IMR-90 (cell line): ENCODE measurements at regions not wholly inside any gene's neighbourhood (a gene's known extent, or its start where the extent isn't known, plus 50 kb on each side); places are given as distances from the start of the nearest gene placed in this dataset.

Experiments
- ATAC-seq: fragments of 200-7000 bp; cut with Tn5 transposase; 2 replicates; pipeline ENCODE4 v1.9.1; 2020; ENCODE audit warnings: low read depth, mild to moderate bottlenecking, moderate library complexity
- BruUV-seq: library from RNA; stranded (reverse); fragments of 400-500 nt; replicated peaks from 2 replicates; lab custom pipeline; 2021; lab: Mats Ljungman, UMichigan
- CTCF ChIA-PET: fragments of 300-600 bp; formaldehyde crosslinking; extraction: SDS; loops from one replicate; lab custom pipeline; 2021; ENCODE audit warnings: antibody characterized with exemption; lab: Yijun Ruan, JAX
- POLR2A ChIA-PET: fragments of 300-600 bp; sonication (Branson Sonifier 250); formaldehyde crosslinking; loops from one replicate; lab custom pipeline; 2022; ENCODE audit warnings: antibody characterized with exemption; ENCODE audit not compliant: unreplicated experiment; lab: Charles Lee
- DNase-seq: peaks from one replicate; pipeline ENCODE4 v3.0.0; 2013
- H2AFZ ChIP-seq: replicated peaks from 2 replicates; pipeline ENCODE3; 2013; ENCODE audit warnings: low read length, mild to moderate bottlenecking; ENCODE audit not compliant: poor library complexity
- H2AK5ac ChIP-seq: 2 replicates; pipeline ENCODE4 v1.6.1; 2013; ENCODE audit warnings: low read depth, low read length, inconsistent platforms
- H2AK9ac ChIP-seq: replicated peaks from 2 replicates; pipeline ENCODE3; 2013; ENCODE audit warnings: mild to moderate bottlenecking, low read depth, low read length, moderate library complexity; ENCODE audit not compliant: poor library complexity
- H2BK120ac ChIP-seq: 2 replicates; pipeline ENCODE4 v1.6.1; 2013; ENCODE audit warnings: low read depth, low read length, inconsistent platforms
- H2BK15ac ChIP-seq: 3 replicates; pipeline ENCODE4 v1.6.1; 2013; ENCODE audit warnings: low read depth, low read length, inconsistent platforms
- H2BK20ac ChIP-seq: 2 replicates; pipeline ENCODE4 v1.6.1; 2013; ENCODE audit warnings: low read depth, mild to moderate bottlenecking, inconsistent platforms, low read length, moderate library complexity
- H2BK5ac ChIP-seq: 2 replicates; pipeline ENCODE4 v1.6.1; 2013; ENCODE audit warnings: mild to moderate bottlenecking, low read depth, low read length, inconsistent platforms; ENCODE audit not compliant: poor library complexity, severe bottlenecking
- H3K14ac ChIP-seq: replicated peaks from 2 replicates; pipeline ENCODE4 v1.6.1; 2013; ENCODE audit warnings: low read depth, low read length, inconsistent platforms
- H3K18ac ChIP-seq: 2 replicates; pipeline ENCODE4 v1.6.1; 2013; ENCODE audit warnings: low read depth, low read length, control low read depth
- H3K23ac ChIP-seq: 2 replicates; pipeline ENCODE4 v1.6.1; 2013; ENCODE audit warnings: low read depth, low read length, inconsistent platforms
- H3K27ac ChIP-seq: 2 replicates; pipeline ENCODE4 v1.5.1; 2013; ENCODE audit warnings: mild to moderate bottlenecking, control low read depth, low read length; ENCODE audit not compliant: insufficient read depth
- H3K27me3 ChIP-seq: 2 replicates; pipeline ENCODE4 v1.6.1; 2013; ENCODE audit warnings: low read length; ENCODE audit not compliant: control insufficient read depth, insufficient read depth
- H3K36me3 ChIP-seq: 2 replicates; pipeline ENCODE4 v1.6.1; 2013; ENCODE audit warnings: low read length, mixed read lengths; ENCODE audit not compliant: control insufficient read depth, insufficient read depth
- H3K4ac ChIP-seq: 2 replicates; pipeline ENCODE4 v1.6.1; 2013; ENCODE audit warnings: low read depth, low read length, inconsistent platforms
- H3K4me1 ChIP-seq: 2 replicates; pipeline ENCODE4 v1.6.1; 2013; ENCODE audit warnings: low read length, mixed read lengths; ENCODE audit not compliant: control insufficient read depth, insufficient read depth
- H3K4me2 ChIP-seq: 2 replicates; pipeline ENCODE4 v1.6.1; 2013; ENCODE audit warnings: low read depth, mild to moderate bottlenecking, control low read depth, low read length, moderate library complexity
- H3K4me3 ChIP-seq: 2 replicates; pipeline ENCODE4 v1.5.1; 2013; ENCODE audit warnings: low read depth, mild to moderate bottlenecking, control low read depth, low read length, moderate library complexity; ENCODE audit not compliant: insufficient read depth
- H3K56ac ChIP-seq: 2 replicates; pipeline ENCODE4 v1.6.1; 2013; ENCODE audit warnings: low read length, inconsistent platforms; ENCODE audit not compliant: insufficient read depth; ENCODE audit errors: extremely low read depth
- H3K79me1 ChIP-seq, 2 experiments: 2 replicates each; pipeline ENCODE4 v1.6.1; 2013; ENCODE audit warnings: low read length in 2 of 2, inconsistent platforms in 1 of 2, low read depth in 1 of 2
- H3K9ac ChIP-seq: 2 replicates; pipeline ENCODE4 v1.6.1; 2013; ENCODE audit warnings: low read depth, low read length, control low read depth
- H3K9me1 ChIP-seq: 2 replicates; pipeline ENCODE4 v1.6.1; 2013; ENCODE audit warnings: low read length, inconsistent platforms; ENCODE audit not compliant: insufficient read depth
- H3K9me3 ChIP-seq: 2 replicates; pipeline ENCODE4 v1.6.1; 2013; ENCODE audit warnings: low read length; ENCODE audit not compliant: control insufficient read depth, insufficient read depth
- H4K20me1 ChIP-seq: 2 replicates; pipeline ENCODE4 v1.6.1; 2013; ENCODE audit warnings: low read length, inconsistent platforms; ENCODE audit not compliant: insufficient read depth
- H4K5ac ChIP-seq: 2 replicates; pipeline ENCODE4 v1.6.1; 2013; ENCODE audit warnings: mild to moderate bottlenecking, low read depth, low read length, control low read depth
- H4K8ac ChIP-seq, 2 experiments: 2 replicates each; pipeline ENCODE4 v1.6.1; 2013; ENCODE audit warnings: low read depth in 2 of 2, low read length in 2 of 2, control low read depth in 1 of 2, inconsistent platforms in 1 of 2
- H4K91ac ChIP-seq: 2 replicates; pipeline ENCODE4 v1.6.1; 2013; ENCODE audit warnings: low read depth, low read length, inconsistent platforms; ENCODE audit not compliant: insufficient read depth
- CEBPB ChIP-seq: IDR thresholded peaks from 2 replicates; pipeline ENCODE4 v1.6.1; 2012; ENCODE audit warnings: low read depth, low read length, improper control_type of control experiment
- CHD1 ChIP-seq: IDR thresholded peaks from 2 replicates; pipeline ENCODE4 v1.6.1; 2012; ENCODE audit warnings: low read depth, low read length, improper control_type of control experiment
- CTCF ChIP-seq: conservative IDR thresholded peaks from 2 replicates; pipeline ENCODE4 v1.5.1; 2012; ENCODE audit warnings: mild to moderate bottlenecking, low read depth, low read length, improper control_type of control experiment
- ELK1 ChIP-seq: fragments of 150-350 bp; IDR thresholded peaks from 2 replicates; pipeline ENCODE4 v1.6.1; 2016; ENCODE audit warnings: low read depth, mild to moderate bottlenecking, low read length, moderate library complexity, borderline replicate concordance
- MAFK ChIP-seq: IDR thresholded peaks from 2 replicates; pipeline ENCODE4 v1.6.1; 2012; ENCODE audit warnings: low read depth, low read length, improper control_type of control experiment
- MAZ ChIP-seq: IDR thresholded peaks from 2 replicates; pipeline ENCODE4 v1.6.1; 2012; ENCODE audit warnings: low read depth, mild to moderate bottlenecking, low read length, improper control_type of control experiment, moderate library complexity, borderline replicate concordance
- POLR2A ChIP-seq: IDR thresholded peaks from 2 replicates; pipeline ENCODE4 v1.6.1; 2012; ENCODE audit warnings: mild to moderate bottlenecking, low read depth, low read length
- RAD21 ChIP-seq: IDR thresholded peaks from 2 replicates; pipeline ENCODE4 v1.6.1; 2012; ENCODE audit warnings: low read length, improper control_type of control experiment
- RCOR1 ChIP-seq: IDR thresholded peaks from 2 replicates; pipeline ENCODE4 v1.6.1; 2012; ENCODE audit warnings: mild to moderate bottlenecking, low read length, improper control_type of control experiment; ENCODE audit not compliant: insufficient replicate concordance
- RFX5 ChIP-seq: IDR thresholded peaks from 2 replicates; pipeline ENCODE4 v1.8.0; 2012; ENCODE audit warnings: low read depth, mild to moderate bottlenecking, low read length, moderate library complexity
- USF2 ChIP-seq: fragments of 150-350 bp; IDR thresholded peaks from 2 replicates; pipeline ENCODE4 v1.6.1; 2017; ENCODE audit warnings: mild to moderate bottlenecking, antibody characterized with exemption, low read length, low read depth
- WGBS, 2 experiments: methylation state at CpG; one replicate each; pipeline versions ENCODE4 v1.1.5 to v1.1.7; 2013; ENCODE audit warnings: missing lambda C conversion rate in 2 of 2; ENCODE audit not compliant: insufficient read length in 1 of 2; ENCODE audit errors: extremely low coverage in 2 of 2; 5-methylcytosine and 5-hydroxymethylcytosine counted together
- dilution Hi-C: fragments of 300-500 bp; cut with HindIII; formaldehyde crosslinking; loops from one replicate; pipeline ENCODE4 v1.14.3; 2018; ENCODE audit warnings: low sequenced_read_pairs; ENCODE audit not compliant: unreplicated experiment
- in situ Hi-C: fragments of 300-500 bp; cut with MboI; formaldehyde crosslinking; loops from 3 replicates; pipeline ENCODE4 v1.14.3; 2019; ENCODE audit warnings: low sequenced_read_pairs, inconsistent platforms, mixed read lengths
- intact Hi-C: fragments of 100-400 bp; cut with micrococcal nuclease; formaldehyde crosslinking; loops from 2 replicates; pipeline ENCODE4 v1.10.0; 2022

- no peak overlapping the region for H2AFZ ChIP-seq
- POLR2A ChIA-PET, result no interaction called here
Observed at GRCh38 chr18:1062588-1062987, 157.9 kb downstream of the ADCYAP1 start.

More at GRCh38 chr18:1062588-1062987, 157.9 kb downstream of the ADCYAP1 start:
- no peak overlapping the region for H4K91ac ChIP-seq
- no TSS peak for BruUV-seq
- WGBS, 2 experiments, result 43% methylated on average over 1 of the region's 2 CpGs; no CpG with 5 or more reads in 1 of the 2 experiments
- no peaks in the 10 kb centered on the region for H3K27me3 ChIP-seq
- H3K36me3 ChIP-seq, result no peaks in the 10 kb centered on the region
- no peak for ATAC-seq
- intact Hi-C loops (no loop called here), in situ Hi-C loops (no loop called here), dilution Hi-C loops (no loop called here)
- peaks cover 12% of the 10 kb centered on the region for H3K9me3 ChIP-seq
- no peak overlapping the region for H3K4me2 ChIP-seq
- no peak overlapping the region for H3K56ac ChIP-seq
- no peak overlapping the region for H3K23ac ChIP-seq
- no peak overlapping the region for H2AK9ac ChIP-seq
- no peak overlapping the region for H3K4ac ChIP-seq
- H2BK15ac ChIP-seq, result no peak overlapping the region
- H3K18ac ChIP-seq, result no peak overlapping the region
- H4K20me1 ChIP-seq, result no peaks in the 10 kb centered on the region
- no peak overlapping the region for H3K14ac ChIP-seq
- H2AK5ac ChIP-seq, result no peak overlapping the region
- no peak overlapping the region for H3K4me3 ChIP-seq
- no peaks in the 10 kb centered on the region for H3K9me1 ChIP-seq
- H4K5ac ChIP-seq, result no peak overlapping the region
- H3K9ac ChIP-seq, result no peak overlapping the region
- H3K4me1 ChIP-seq, result no peaks in the 10 kb centered on the region
- no peak overlapping the region for H2BK5ac ChIP-seq
- TF ChIP-seq CHD1 (no peak), ELK1 (no peak), CEBPB (no peak), RCOR1 (no peak), RFX5 (no peak), MAZ (no peak), MAFK (no peak), POLR2A (no peak), USF2 (no peak), CTCF (no peak), RAD21 (no peak)
- CTCF ChIA-PET, result no interaction called here
- no peak overlapping the region for H2BK120ac ChIP-seq
- no peaks in the 10 kb centered on the region for H3K79me1 ChIP-seq
- DNase-seq, result no peak
- no peak overlapping the region for H4K8ac ChIP-seq
- no peak overlapping the region for H2BK20ac ChIP-seq
- no peak overlapping the region for H3K27ac ChIP-seq
